ENCODE measurements at regions not wholly inside any gene's neighbourhood (a gene's known extent, or its start where the extent isn't known, plus 50 kb on each side); places are given as distances from the start of the nearest gene placed in this dataset.

DNA sequence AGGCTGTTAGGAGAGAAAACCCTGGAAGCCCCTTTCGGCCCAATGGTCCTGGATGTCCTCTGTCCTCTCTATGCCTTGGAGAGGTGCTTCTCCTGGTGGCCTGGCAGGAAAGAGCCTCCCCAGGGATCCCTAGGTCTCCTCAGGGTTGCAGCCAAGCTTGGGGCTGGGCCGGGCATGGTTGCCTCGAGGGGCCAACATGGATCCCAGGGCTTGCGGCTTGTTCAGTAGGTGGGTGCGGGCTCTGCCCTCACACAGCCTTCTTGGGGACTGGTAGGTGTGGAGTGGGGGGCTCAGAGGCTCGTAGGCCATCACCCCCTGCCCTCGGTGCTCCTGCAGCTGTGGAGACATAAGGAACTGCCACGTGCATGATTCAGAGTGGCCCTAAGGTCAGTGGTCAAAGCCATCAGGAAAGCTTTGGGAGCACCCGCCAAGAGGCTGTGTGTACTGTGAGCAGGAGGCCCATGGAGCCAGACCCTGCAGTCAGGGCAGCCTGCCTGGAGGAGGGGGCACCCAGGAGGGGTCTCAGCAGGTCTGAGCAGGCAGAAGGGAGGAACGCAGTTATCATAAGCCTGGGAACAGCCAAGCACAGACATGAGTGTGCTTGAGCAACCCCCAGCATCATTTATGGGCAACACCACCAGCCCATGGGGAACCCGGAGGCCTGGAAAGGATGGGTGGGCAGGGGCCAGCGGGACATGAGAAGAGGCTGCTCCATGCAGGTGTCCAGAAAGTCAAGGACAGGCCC is 231.0 kb downstream of the GLI2 start:
- no peak for TF ChIP-seq POLR2A (IDR thresholded peaks at IDR 0.05; ENCODE audit: borderline replicate concordance, extremely low read depth, insufficient read depth, insufficient read length)
- TF ChIP-seq, protein P1, sequence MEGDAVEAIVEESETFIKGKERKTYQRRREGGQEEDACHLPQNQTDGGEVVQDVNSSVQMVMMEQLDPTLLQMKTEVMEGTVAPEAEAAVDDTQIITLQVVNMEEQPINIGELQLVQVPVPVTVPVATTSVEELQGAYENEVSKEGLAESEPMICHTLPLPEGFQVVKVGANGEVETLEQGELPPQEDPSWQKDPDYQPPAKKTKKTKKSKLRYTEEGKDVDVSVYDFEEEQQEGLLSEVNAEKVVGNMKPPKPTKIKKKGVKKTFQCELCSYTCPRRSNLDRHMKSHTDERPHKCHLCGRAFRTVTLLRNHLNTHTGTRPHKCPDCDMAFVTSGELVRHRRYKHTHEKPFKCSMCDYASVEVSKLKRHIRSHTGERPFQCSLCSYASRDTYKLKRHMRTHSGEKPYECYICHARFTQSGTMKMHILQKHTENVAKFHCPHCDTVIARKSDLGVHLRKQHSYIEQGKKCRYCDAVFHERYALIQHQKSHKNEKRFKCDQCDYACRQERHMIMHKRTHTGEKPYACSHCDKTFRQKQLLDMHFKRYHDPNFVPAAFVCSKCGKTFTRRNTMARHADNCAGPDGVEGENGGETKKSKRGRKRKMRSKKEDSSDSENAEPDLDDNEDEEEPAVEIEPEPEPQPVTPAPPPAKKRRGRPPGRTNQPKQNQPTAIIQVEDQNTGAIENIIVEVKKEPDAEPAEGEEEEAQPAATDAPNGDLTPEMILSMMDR (IDR thresholded peaks at IDR 0.05 in 2 of 3, conservative IDR thresholded peaks at IDR 0.05 in 1 of 3; ENCODE audit: borderline replicate concordance in 1 of 3, insufficient read depth in 1 of 3, low read depth in 2 of 3, low read length in 2 of 3) = no peak
- TF ChIP-seq POLR2AphosphoS5 (IDR thresholded peaks at IDR 0.05; ENCODE audit: low read depth, low read length) = no peak
- no peak for TF ChIP-seq SRF (IDR thresholded peaks at IDR 0.05; ENCODE audit: low read depth)
- no peak for TF ChIP-seq SP1 (IDR thresholded peaks at IDR 0.05; ENCODE audit: low read depth)
- TF ChIP-seq, protein P2, sequence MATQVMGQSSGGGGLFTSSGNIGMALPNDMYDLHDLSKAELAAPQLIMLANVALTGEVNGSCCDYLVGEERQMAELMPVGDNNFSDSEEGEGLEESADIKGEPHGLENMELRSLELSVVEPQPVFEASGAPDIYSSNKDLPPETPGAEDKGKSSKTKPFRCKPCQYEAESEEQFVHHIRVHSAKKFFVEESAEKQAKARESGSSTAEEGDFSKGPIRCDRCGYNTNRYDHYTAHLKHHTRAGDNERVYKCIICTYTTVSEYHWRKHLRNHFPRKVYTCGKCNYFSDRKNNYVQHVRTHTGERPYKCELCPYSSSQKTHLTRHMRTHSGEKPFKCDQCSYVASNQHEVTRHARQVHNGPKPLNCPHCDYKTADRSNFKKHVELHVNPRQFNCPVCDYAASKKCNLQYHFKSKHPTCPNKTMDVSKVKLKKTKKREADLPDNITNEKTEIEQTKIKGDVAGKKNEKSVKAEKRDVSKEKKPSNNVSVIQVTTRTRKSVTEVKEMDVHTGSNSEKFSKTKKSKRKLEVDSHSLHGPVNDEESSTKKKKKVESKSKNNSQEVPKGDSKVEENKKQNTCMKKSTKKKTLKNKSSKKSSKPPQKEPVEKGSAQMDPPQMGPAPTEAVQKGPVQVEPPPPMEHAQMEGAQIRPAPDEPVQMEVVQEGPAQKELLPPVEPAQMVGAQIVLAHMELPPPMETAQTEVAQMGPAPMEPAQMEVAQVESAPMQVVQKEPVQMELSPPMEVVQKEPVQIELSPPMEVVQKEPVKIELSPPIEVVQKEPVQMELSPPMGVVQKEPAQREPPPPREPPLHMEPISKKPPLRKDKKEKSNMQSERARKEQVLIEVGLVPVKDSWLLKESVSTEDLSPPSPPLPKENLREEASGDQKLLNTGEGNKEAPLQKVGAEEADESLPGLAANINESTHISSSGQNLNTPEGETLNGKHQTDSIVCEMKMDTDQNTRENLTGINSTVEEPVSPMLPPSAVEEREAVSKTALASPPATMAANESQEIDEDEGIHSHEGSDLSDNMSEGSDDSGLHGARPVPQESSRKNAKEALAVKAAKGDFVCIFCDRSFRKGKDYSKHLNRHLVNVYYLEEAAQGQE (IDR thresholded peaks at IDR 0.05; ENCODE audit: low read depth) = no peak
- TF ChIP-seq FOSL1 (IDR thresholded peaks at IDR 0.05; ENCODE audit: low read depth) = no peak
- no peak for TF ChIP-seq YY1 (IDR thresholded peaks at IDR 0.05; ENCODE audit: extremely low read depth, insufficient replicate concordance, low read depth, low read length)
- no peak for TF ChIP-seq ELF1 (IDR thresholded peaks at IDR 0.05; ENCODE audit: borderline replicate concordance, low read depth)
- TF ChIP-seq EZH2 (IDR thresholded peaks at IDR 0.05) = no peak
- no peak for TF ChIP-seq CEBPB (IDR thresholded peaks at IDR 0.05; ENCODE audit: low read depth)
- no peak for TF ChIP-seq EGR1 (IDR thresholded peaks at IDR 0.05; ENCODE audit: low read depth)
